Right kidney (tissue), 1 donor: ENCODE measurements at regions not wholly inside any gene's neighbourhood (a gene's known extent, or its start where the extent isn't known, plus 50 kb on each side); places are given as distances from the start of the nearest gene placed in this dataset.

Experiments used
- DNase-seq: peaks from one replicate; pipeline ENCODE4 v3.0.0-alpha.2; 2016

GRCh38 chr9:105861972-105862371 lies 167.6 kb downstream of the TMEM38B start:
- DNase-seq, result no peak

GRCh38 chr9:105864248-105864898 lies 170.0 kb downstream of the TMEM38B start:
- DNase-seq, result no peak

GRCh38 chr9:105865285-105865684 lies 170.9 kb downstream of the TMEM38B start:
- DNase-seq, result no peak

DNA sequence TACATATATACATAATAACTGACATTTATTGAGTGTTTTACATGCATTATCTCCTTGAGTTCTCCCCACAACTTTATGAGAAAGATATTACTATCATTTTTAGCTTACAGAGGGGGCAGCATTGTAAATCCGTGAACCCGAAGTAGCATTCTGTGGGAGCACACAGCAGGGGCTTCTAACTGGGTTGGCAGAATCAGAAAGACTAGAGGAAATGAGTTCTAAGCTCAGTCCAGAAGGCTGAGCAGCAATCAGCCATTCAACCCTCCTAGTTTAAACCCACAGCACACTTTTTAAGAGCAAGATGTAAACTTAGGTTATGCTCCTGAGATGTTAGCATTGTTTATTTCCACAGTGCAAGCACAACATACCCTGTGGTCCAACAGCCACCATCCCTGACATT lies 177.2 kb downstream of the TMEM38B start:
- no peak for DNase-seq

DNA sequence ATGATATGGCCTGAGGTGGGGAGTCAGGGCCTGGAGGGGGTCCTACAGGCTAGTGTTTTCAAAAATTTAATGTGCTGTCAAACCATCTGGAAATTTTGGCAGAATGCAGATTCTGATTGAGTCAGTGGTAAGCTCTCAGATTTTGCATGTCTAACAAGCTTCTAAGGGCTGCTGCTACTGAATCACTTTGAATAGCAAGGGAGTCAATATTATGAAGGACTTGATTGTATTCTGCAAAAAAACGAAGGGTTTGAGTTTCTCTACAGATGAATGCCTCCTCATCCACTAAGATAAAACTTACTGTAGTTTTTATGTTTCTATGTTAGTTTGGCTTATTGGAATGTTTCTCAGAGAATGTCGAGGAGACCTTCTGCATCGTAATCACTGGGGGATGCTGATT lies 179.5 kb downstream of the TMEM38B start:
- no peak for DNase-seq

GRCh38 chr9:105877721-105878120 lies 183.4 kb downstream of the TMEM38B start:
- DNase-seq, result no peak

DNA sequence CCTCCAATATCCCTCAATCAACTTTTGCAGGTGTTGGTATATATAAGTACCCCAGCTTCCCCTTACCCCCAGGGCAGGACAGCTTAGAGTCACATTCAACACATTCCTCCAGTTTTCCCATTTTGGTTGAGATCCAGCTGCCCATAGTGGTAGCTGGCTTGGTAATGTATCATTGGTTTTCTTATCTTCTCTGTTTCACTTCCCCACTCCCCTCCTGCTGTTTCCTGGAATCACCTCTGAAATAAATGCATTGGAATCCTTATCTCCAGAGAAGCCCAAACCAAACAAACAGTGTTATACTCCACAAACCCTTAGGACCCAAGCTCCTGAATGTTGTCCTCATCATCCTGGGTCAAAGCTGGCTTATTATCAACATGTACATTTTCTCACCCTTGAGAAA lies 184.8 kb downstream of the TMEM38B start:
- no peak for DNase-seq

GRCh38 chr9:105880517-105880916 lies 186.2 kb downstream of the TMEM38B start:
- DNase-seq, result no peak

GRCh38 chr9:105881021-105881420 lies 186.7 kb downstream of the TMEM38B start:
- no peak for DNase-seq

GRCh38 chr9:105881654-105882349 lies 187.5 kb downstream of the TMEM38B start:
- peak; percentile 25 for DNase-seq

GRCh38 chr9:105883847-105884246 lies 189.5 kb downstream of the TMEM38B start:
- no peak for DNase-seq

DNA sequence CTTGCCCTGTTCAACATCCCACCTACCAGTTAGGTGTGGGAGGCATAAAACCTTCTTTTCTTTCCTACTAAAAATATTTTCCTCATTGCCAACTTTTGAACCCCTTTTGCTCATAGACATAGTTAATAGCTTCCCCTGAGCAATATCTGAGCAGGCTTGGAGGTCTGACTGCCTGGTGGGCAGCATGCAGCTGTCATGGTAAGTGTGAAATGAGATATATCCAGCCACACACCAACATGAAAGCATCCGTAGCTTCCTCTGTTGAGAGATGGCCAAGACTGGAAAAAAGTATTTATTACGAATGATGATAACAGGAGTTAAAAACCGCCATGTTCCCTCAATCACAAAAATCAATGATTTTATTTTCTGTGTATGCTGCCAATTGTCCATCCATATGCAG lies 190.1 kb downstream of the TMEM38B start:
- DNase-seq, result no peak

GRCh38 chr9:105886136-105886535 lies 191.8 kb downstream of the TMEM38B start:
- no peak for DNase-seq

DNA sequence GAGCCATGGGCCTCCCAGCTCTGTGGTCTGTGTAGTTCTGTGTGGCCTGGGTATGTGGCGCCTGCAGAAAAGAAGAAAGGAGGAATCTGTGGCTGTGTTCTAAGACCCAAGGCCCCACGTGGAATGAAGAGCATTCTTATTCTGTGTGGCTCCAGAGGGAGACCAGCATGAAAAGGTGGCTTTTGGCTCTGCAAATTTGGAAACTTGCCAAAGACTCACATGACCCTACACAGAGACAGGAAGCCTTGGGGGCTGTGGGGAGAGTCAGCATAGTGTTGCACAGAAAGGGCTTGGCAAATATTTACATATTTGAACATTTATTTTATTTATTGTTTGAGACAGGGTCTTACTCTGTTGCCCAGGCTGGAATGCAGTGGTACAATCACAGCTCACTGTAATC lies 193.3 kb downstream of the TMEM38B start:
- no peak for DNase-seq

DNA sequence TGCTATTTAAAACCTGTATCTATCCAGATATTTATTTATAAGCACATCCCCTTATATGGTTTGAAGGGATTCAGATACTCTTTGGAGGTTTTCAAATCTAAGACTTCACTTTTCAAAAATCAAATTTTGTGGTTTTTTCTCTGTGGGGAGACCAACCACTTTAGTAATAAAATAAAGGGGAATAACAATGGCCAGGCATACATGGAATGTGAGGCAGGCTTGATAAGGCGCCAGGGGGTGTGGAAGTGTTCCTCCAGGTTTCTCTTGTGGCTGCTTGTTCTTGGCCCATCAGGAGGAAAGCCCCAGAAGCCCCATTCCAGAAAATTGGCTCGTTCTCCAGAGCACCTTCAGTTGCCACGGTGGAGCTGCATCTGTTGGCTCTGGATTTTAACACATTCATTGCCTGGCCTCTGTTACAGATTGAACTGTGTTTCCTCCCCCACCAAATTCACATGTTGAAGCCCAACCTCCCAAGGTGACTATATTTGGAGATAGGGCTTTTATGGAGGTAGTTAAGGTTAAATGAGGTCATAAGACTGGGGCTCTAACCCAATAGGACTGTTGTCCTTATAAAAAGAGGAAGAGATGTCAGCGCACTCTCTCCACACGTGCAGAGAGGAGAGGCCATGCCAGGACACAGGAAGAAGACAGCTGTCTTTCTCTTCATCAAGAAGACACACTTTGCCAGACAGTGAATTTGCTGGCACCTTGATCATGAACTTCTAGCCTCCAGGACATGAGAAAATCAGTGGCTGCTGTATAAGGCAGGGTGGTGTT lies 195.9 kb downstream of the TMEM38B start:
- DNase-seq, result no peak

DNA sequence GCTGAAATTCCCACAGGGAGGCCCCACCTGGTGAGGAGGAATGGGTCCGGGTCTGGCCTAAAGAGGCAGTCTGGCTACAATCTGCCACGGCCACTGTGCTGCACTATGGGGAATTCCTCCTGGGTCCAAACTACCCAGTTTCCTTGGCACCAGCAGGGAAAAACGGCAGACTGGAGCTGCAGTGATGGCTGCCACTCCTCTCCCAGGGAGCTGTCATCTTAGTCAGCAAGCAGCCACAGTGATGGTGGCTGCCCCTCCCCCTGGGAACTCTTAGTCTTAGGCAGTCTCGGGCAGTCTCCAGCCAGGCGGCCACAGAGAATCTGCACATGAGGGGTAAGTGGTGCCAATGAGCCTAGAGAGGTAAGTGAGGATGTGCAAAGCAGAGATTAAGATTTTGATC lies 205.8 kb downstream of the TMEM38B start:
- no peak for DNase-seq

DNA sequence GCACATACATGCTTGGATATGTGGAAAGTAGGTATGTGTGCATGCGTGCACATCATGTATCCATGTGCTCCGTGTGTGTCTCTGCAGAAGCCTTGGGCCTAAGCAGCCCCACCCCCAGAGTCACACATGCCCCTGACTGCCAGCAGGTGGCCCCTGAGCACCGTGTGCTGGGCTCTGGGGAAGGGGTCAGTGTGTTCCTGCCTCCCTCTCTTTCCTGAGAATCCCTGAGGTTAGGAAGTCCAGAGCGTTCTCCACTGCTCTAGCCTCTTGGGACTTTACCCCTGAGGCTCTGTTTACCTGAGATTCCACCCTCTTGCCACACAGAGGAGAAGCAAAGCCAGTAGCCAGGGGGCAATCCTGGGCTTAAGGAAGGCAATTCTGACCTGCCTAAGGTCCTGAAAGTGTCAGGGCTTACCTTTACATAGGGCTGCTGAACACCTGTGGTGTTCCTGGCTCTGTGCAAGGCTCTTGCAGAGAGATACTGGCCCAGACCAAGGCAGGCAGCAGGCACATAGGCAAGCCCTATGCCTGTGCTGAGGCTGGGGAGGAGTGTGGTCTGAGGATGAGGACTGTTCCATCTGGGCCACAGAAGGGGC lies 207.3 kb downstream of the TMEM38B start:
- peak; percentile 67 for DNase-seq

GRCh38 chr9:105908069-105908468 lies 213.7 kb downstream of the TMEM38B start:
- no peak for DNase-seq

DNA sequence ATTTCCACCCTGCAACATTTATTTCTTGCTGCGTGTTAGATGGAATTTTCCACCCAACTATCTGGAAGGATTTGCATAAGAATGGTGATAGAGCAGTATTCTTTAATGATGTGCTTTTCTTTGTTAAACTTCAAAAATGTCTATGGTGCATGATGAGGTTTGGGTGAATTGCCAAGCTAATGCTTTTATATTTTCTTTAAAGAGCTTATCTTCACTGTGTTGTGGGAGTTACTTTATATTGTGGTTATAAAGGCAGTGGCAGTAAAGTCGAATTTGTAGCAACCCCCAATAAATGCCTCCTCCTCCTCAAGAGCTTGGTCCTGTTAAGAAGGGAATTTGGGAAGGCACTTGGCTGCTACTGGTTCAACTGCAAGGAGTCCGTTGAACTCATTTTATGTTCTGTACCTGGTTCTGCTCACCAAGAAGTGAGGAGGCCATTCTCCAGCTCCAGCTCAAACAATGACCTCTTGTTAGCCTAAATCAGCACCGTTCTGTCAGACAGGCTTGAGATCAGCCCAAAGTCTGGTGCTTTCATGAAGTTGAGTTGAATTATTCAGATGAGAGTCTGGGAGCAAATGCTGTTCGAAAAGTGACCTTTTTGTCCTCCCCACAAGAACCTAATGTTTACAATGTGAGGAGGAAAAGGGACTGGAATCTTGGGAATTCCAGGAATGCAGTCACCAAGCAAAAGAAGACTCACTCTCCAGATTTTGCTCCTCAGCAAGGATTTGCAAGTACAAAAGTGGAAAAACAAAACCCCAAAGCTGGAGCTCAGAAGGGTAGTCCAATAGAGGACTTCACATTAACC lies 217.0 kb downstream of the TMEM38B start:
- DNase-seq, result no peak

- no peak for DNase-seq
These were observed 218.0 kb downstream of the TMEM38B start for GRCh38 chr9:105912157-105912862.

DNA sequence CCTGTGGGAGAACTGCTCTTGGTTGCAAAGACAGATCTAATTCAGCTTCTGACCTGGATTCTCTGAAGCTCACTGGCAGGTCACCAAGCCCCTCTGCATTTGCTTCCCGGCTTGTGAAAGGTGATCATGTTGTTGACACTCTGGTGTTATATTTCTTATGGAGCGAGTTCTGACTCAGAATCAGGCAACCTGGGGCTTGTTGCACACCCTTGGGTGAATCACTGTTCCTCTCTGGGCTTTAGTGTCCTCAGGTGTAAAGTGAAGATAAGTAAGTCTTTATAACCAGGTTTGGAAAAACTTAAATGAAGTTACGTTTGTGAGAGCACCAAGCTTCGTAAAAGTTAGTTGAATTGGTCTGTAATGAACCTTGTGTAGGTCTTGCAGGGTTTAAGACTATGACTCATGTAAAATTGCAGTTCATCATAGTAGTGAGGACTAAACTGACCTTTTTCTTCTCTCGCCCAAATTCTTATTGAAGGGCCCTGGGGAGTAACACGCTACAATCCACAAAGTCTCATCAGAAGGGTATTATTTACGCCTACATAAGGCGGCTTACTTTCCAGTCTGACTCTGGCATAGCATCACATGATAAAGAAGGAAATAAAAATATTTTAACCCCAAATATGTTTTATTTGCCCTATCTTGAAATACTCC lies 218.6 kb downstream of the TMEM38B start:
- DNase-seq, result no peak
